D721Med (cell line): ENCODE measurements at regions not wholly inside any gene's neighbourhood (a gene's known extent, or its start where the extent isn't known, plus 50 kb on each side); places are given as distances from the start of the nearest gene placed in this dataset.

ENCODE experiments used
- DNase-seq: peaks from one replicate; pipeline ENCODE4 v3.0.0; 2011; ENCODE audit warnings: low spot score; ENCODE audit not compliant: insufficient read length
- FAIRE-seq: peaks from 2 replicates; lab custom pipeline; 2011; peaks lifted over from hg19 to GRCh38; lab: Jason Lieb, UNC
- CTCF ChIP-seq: IDR thresholded peaks from 2 replicates; pipeline ENCODE4 v1.5.1; 2012; ENCODE audit warnings: mild to moderate bottlenecking, control low read depth; ENCODE audit not compliant: insufficient read depth; ENCODE audit errors: missing control alignments

GRCh38 chr6:124877468-124877867 is 84.8 kb upstream of the RNF217 start:
- DNase-seq (no peak), FAIRE-seq (peak; percentile 60)
- no peak for TF ChIP-seq CTCF

- DNase-seq, result no peak
- no peak for TF ChIP-seq CTCF
- no peak for FAIRE-seq
These were observed 82.9 kb upstream of the RNF217 start for GRCh38 chr6:124879110-124879991.

GRCh38 chr6:124879992-124880355 is 82.3 kb upstream of the RNF217 start:
- TF ChIP-seq CTCF, result no peak
- DNase-seq, result no peak
- FAIRE-seq, result no peak

GRCh38 chr6:124881898-124882578 is 80.2 kb upstream of the RNF217 start:
- DNase-seq, result no peak
- TF ChIP-seq CTCF, result no peak
- FAIRE-seq, result no peak

- no peak for TF ChIP-seq CTCF
- FAIRE-seq, result no peak
- DNase-seq, result no peak
These were observed 79.5 kb upstream of the RNF217 start for GRCh38 chr6:124882579-124883393.

- no peak for DNase-seq
- no peak for FAIRE-seq
- no peak for TF ChIP-seq CTCF
These were observed 77.1 kb upstream of the RNF217 start for GRCh38 chr6:124885171-124885570.
